ENCODE measurements at regions not wholly inside any gene's neighbourhood (a gene's known extent, or its start where the extent isn't known, plus 50 kb on each side); places are given as distances from the start of the nearest gene placed in this dataset.

GRCh38 chr1:88398338-88398737 lies 285.7 kb upstream of the PKN2 start:
- no peak for TF ChIP-seq CTCF (conservative IDR thresholded peaks at IDR 0.05 in 1 of 2, IDR thresholded peaks at IDR 0.05 in 1 of 2; ENCODE audit: low read depth in 1 of 2, low read length in 2 of 2)
- TF ChIP-seq EZH2 (IDR thresholded peaks at IDR 0.05; ENCODE audit: low read length, missing control alignments), result no peak
- H3K9me3 ChIP-seq (ENCODE audit: control insufficient read depth, insufficient read depth, low read depth, low read length), result no peaks in the 10 kb centered on the region

GRCh38 chr1:88399690-88400089 lies 284.4 kb upstream of the PKN2 start:
- Histone ChIP-seq H3K4me3 (replicated peaks in 1 of 4; ENCODE audit: control extremely low read depth in 1 of 4, insufficient read depth in 1 of 4, low read depth in 3 of 4, low read length in 4 of 4) (no peak overlapping the region), H3K9me3 (ENCODE audit: control insufficient read depth, insufficient read depth, low read depth, low read length) (no peaks in the 10 kb centered on the region), H3K27me3 (ENCODE audit: control insufficient read depth, insufficient read depth, low read length) (no peaks in the 10 kb centered on the region), H3K36me3 (ENCODE audit: control insufficient read depth, insufficient read depth, low read length) (no peaks in the 10 kb centered on the region), H2AFZ (ENCODE audit: low read length) (no peak overlapping the region), H3K79me2 (ENCODE audit: control insufficient read depth, insufficient read depth, low read length) (no peaks in the 10 kb centered on the region), H3K9ac (ENCODE audit: insufficient read depth, low read length) (no peak overlapping the region), H3K4me1 (ENCODE audit: control insufficient read depth, extremely low read depth, insufficient read depth, low read length) (no peaks in the 10 kb centered on the region), H4K20me1 (ENCODE audit: control insufficient read depth, extremely low read depth, insufficient read depth, low read length) (no peaks in the 10 kb centered on the region), H3K4me2 (ENCODE audit: extremely low read depth, insufficient read depth, low read length) (no peak overlapping the region), H3K27ac (ENCODE audit: insufficient read depth, low read length) (no peak overlapping the region)
- no peak for DNase-seq (ENCODE audit: low read depth in 2 of 2)
- TF ChIP-seq CTCF (conservative IDR thresholded peaks at IDR 0.05 in 1 of 2, IDR thresholded peaks at IDR 0.05 in 1 of 2; ENCODE audit: low read depth in 1 of 2, low read length in 2 of 2), result no peak
- no peak for TF ChIP-seq EZH2 (IDR thresholded peaks at IDR 0.05; ENCODE audit: low read length, missing control alignments)

More at GRCh38 chr1:88398338-88398737, 285.7 kb upstream of the PKN2 start:
- H3K36me3 ChIP-seq (ENCODE audit: control insufficient read depth, insufficient read depth, low read length), result no peaks in the 10 kb centered on the region
- no peak overlapping the region for H3K9ac ChIP-seq (ENCODE audit: insufficient read depth, low read length)
- H4K20me1 ChIP-seq (ENCODE audit: control insufficient read depth, extremely low read depth, insufficient read depth, low read length), result no peaks in the 10 kb centered on the region
- no peaks in the 10 kb centered on the region for H3K27me3 ChIP-seq (ENCODE audit: control insufficient read depth, insufficient read depth, low read length)
- no peak overlapping the region for H3K4me2 ChIP-seq (ENCODE audit: extremely low read depth, insufficient read depth, low read length)
- H3K4me1 ChIP-seq (ENCODE audit: control insufficient read depth, extremely low read depth, insufficient read depth, low read length), result no peaks in the 10 kb centered on the region
- no peak overlapping the region for H2AFZ ChIP-seq (ENCODE audit: low read length)
- H3K27ac ChIP-seq (ENCODE audit: insufficient read depth, low read length), result no peak overlapping the region
- DNase-seq (ENCODE audit: low read depth in 2 of 2), result no peak
- H3K4me3 ChIP-seq (replicated peaks in 1 of 4; ENCODE audit: control extremely low read depth in 1 of 4, insufficient read depth in 1 of 4, low read depth in 3 of 4, low read length in 4 of 4), result no peak overlapping the region
- H3K79me2 ChIP-seq (ENCODE audit: control insufficient read depth, insufficient read depth, low read length), result no peaks in the 10 kb centered on the region

- Histone ChIP-seq H2AFZ (ENCODE audit: low read length) (no peak overlapping the region), H3K9me3 (ENCODE audit: control insufficient read depth, insufficient read depth, low read depth, low read length) (no peaks in the 10 kb centered on the region), H3K9ac (ENCODE audit: insufficient read depth, low read length) (no peak overlapping the region), H3K4me3 (replicated peaks in 1 of 4; ENCODE audit: control extremely low read depth in 1 of 4, insufficient read depth in 1 of 4, low read depth in 3 of 4, low read length in 4 of 4) (no peak overlapping the region), H3K36me3 (ENCODE audit: control insufficient read depth, insufficient read depth, low read length) (no peaks in the 10 kb centered on the region), H3K27me3 (ENCODE audit: control insufficient read depth, insufficient read depth, low read length) (no peaks in the 10 kb centered on the region), H3K4me1 (ENCODE audit: control insufficient read depth, extremely low read depth, insufficient read depth, low read length) (no peaks in the 10 kb centered on the region), H3K4me2 (ENCODE audit: extremely low read depth, insufficient read depth, low read length) (no peak overlapping the region), H3K27ac (ENCODE audit: insufficient read depth, low read length) (no peak overlapping the region), H3K79me2 (ENCODE audit: control insufficient read depth, insufficient read depth, low read length) (no peaks in the 10 kb centered on the region), H4K20me1 (ENCODE audit: control insufficient read depth, extremely low read depth, insufficient read depth, low read length) (no peaks in the 10 kb centered on the region)
- no peak for DNase-seq (ENCODE audit: low read depth in 2 of 2)
- TF ChIP-seq CTCF (conservative IDR thresholded peaks at IDR 0.05 in 1 of 2, IDR thresholded peaks at IDR 0.05 in 1 of 2; ENCODE audit: low read depth in 1 of 2, low read length in 2 of 2) (no peak), EZH2 (IDR thresholded peaks at IDR 0.05; ENCODE audit: low read length, missing control alignments) (no peak)
Observed at GRCh38 chr1:88401313-88401712, 282.8 kb upstream of the PKN2 start.

Measured in fibroblast of lung (primary cell).